ENCODE measurements at regions not wholly inside any gene's neighbourhood (a gene's known extent, or its start where the extent isn't known, plus 50 kb on each side); places are given as distances from the start of the nearest gene placed in this dataset.
A peak's percentile ranks its signal among the peaks of the same experiment; 100 is the strongest.
"Not testable (repeated sequence)": the region's sequence is repeated elsewhere in the genome, so short reads cannot be mapped to it uniquely, and the experiment has no call there.

- DNase-seq (ENCODE audit: low read depth) = no peak
Measured at GRCh38 chr13:71005919-71006318, 861.1 kb downstream of the DACH1 start.

GRCh38 chr13:70995338-70995737, 871.7 kb downstream of the DACH1 start:
- DNase-seq (ENCODE audit: low read depth) = no peak

GRCh38 chr13:70994191-70994590, 872.8 kb downstream of the DACH1 start:
- no peak for DNase-seq (ENCODE audit: low read depth)

- no peak for DNase-seq (ENCODE audit: low read depth)
Measured at GRCh38 chr13:70987043-70987442, 878.8 kb upstream of the KLHL1 start.

- no peak for DNase-seq (ENCODE audit: low read depth)
Measured at GRCh38 chr13:70985371-70985770, 877.1 kb upstream of the KLHL1 start.

- DNase-seq (ENCODE audit: low read depth) = not testable (repeated sequence)
Measured at GRCh38 chr13:70981219-70981618, 873.0 kb upstream of the KLHL1 start.

GRCh38 chr13:70969321-70969720, 861.1 kb upstream of the KLHL1 start:
- DNase-seq (ENCODE audit: low read depth) = no peak

- no peak for DNase-seq (ENCODE audit: low read depth)
Measured at GRCh38 chr13:70967564-70967963, 859.3 kb upstream of the KLHL1 start.

GRCh38 chr13:70964874-70965273, 856.6 kb upstream of the KLHL1 start:
- DNase-seq (ENCODE audit: low read depth) = no peak

GRCh38 chr13:70964124-70964523, 855.9 kb upstream of the KLHL1 start:
- DNase-seq (ENCODE audit: low read depth) = no peak

GRCh38 chr13:70960841-70961443, 852.7 kb upstream of the KLHL1 start:
- peak; percentile 7 for DNase-seq (ENCODE audit: low read depth)

GRCh38 chr13:70959035-70959775, 851.0 kb upstream of the KLHL1 start:
- no peak for DNase-seq (ENCODE audit: low read depth)

GRCh38 chr13:70955887-70956286, 847.6 kb upstream of the KLHL1 start:
- no peak for DNase-seq (ENCODE audit: low read depth)

GRCh38 chr13:70950664-70951063, 842.4 kb upstream of the KLHL1 start:
- no peak for DNase-seq (ENCODE audit: low read depth)

- DNase-seq (ENCODE audit: low read depth) = no peak
Measured at GRCh38 chr13:70945506-70945905, 837.3 kb upstream of the KLHL1 start.

- DNase-seq (ENCODE audit: low read depth) = no peak
Measured at GRCh38 chr13:70941454-70941853, 833.2 kb upstream of the KLHL1 start.

- DNase-seq (ENCODE audit: low read depth) = no peak
Measured at GRCh38 chr13:70938462-70938861, 830.2 kb upstream of the KLHL1 start.

- DNase-seq (ENCODE audit: low read depth) = no peak
Measured at GRCh38 chr13:70932511-70932910, 824.3 kb upstream of the KLHL1 start.

GRCh38 chr13:70923863-70924752, 815.9 kb upstream of the KLHL1 start:
- DNase-seq (ENCODE audit: low read depth) = no peak

- no peak for DNase-seq (ENCODE audit: low read depth)
Measured at GRCh38 chr13:70911286-70911685, 803.0 kb upstream of the KLHL1 start.

GRCh38 chr13:70908795-70909194, 800.5 kb upstream of the KLHL1 start:
- no peak for DNase-seq (ENCODE audit: low read depth)

- no peak for DNase-seq (ENCODE audit: low read depth)
Measured at GRCh38 chr13:70905035-70905434, 796.8 kb upstream of the KLHL1 start.

- DNase-seq (ENCODE audit: low read depth) = no peak
Measured at GRCh38 chr13:70896136-70896535, 787.9 kb upstream of the KLHL1 start.

Measured in M059J (cell line).